ENCODE measurements at regions not wholly inside any gene's neighbourhood (a gene's known extent, or its start where the extent isn't known, plus 50 kb on each side); places are given as distances from the start of the nearest gene placed in this dataset.

GRCh38 chr3:34758630-34759261 lies 880.6 kb upstream of the ARPP21 start:
- no peak for TF ChIP-seq CTCF (conservative IDR thresholded peaks at IDR 0.05; ENCODE audit: low read depth, low read length)
- no peak overlapping the region for H3K4me3 ChIP-seq (ENCODE audit: low read depth, low read length)
- no peak for DNase-seq (ENCODE audit: low read depth)

- no peak for DNase-seq (ENCODE audit: low read depth)
- TF ChIP-seq CTCF (conservative IDR thresholded peaks at IDR 0.05; ENCODE audit: low read depth, low read length), result no peak
- H3K4me3 ChIP-seq (ENCODE audit: low read depth, low read length), result no peak overlapping the region
Measured at GRCh38 chr3:34777386-34777785, 861.9 kb upstream of the ARPP21 start.

- TF ChIP-seq CTCF (conservative IDR thresholded peaks at IDR 0.05; ENCODE audit: low read depth, low read length), result no peak
- no peak for DNase-seq (ENCODE audit: low read depth)
- no peak overlapping the region for H3K4me3 ChIP-seq (ENCODE audit: low read depth, low read length)
Measured at GRCh38 chr3:34779092-34779491, 860.2 kb upstream of the ARPP21 start.

GRCh38 chr3:34780294-34780693 lies 859.0 kb upstream of the ARPP21 start:
- DNase-seq (ENCODE audit: low read depth), result no peak
- no peak overlapping the region for H3K4me3 ChIP-seq (ENCODE audit: low read depth, low read length)
- TF ChIP-seq CTCF (conservative IDR thresholded peaks at IDR 0.05; ENCODE audit: low read depth, low read length), result no peak

GRCh38 chr3:34780973-34781372 lies 858.4 kb upstream of the ARPP21 start:
- no peak overlapping the region for H3K4me3 ChIP-seq (ENCODE audit: low read depth, low read length)
- peak; percentile 37 for DNase-seq (ENCODE audit: low read depth)
- no peak for TF ChIP-seq CTCF (conservative IDR thresholded peaks at IDR 0.05; ENCODE audit: low read depth, low read length)

- TF ChIP-seq CTCF (conservative IDR thresholded peaks at IDR 0.05; ENCODE audit: low read depth, low read length), result no peak
- no peak for DNase-seq (ENCODE audit: low read depth)
- H3K4me3 ChIP-seq (ENCODE audit: low read depth, low read length), result no peak overlapping the region
Measured at GRCh38 chr3:34782871-34783270, 856.5 kb upstream of the ARPP21 start.

- no peak for TF ChIP-seq CTCF (conservative IDR thresholded peaks at IDR 0.05; ENCODE audit: low read depth, low read length)
- DNase-seq (ENCODE audit: low read depth), result peak; percentile 45
- no peak overlapping the region for H3K4me3 ChIP-seq (ENCODE audit: low read depth, low read length)
Measured at GRCh38 chr3:34783876-34784275, 855.4 kb upstream of the ARPP21 start.

All from choroid plexus epithelial cell (primary cell).